SKM-1 treated with dmso at 0.1 percent for 144 hours (cell line): ENCODE measurements at regions not wholly inside any gene's neighbourhood (a gene's known extent, or its start where the extent isn't known, plus 50 kb on each side); places are given as distances from the start of the nearest gene placed in this dataset.
"Not testable (repeated sequence)": the region's sequence is repeated elsewhere in the genome, so short reads cannot be mapped to it uniquely, and the experiment has no call there.

Experiments used
- DNase-seq: peaks from one replicate; lab custom pipeline; 2025; ENCODE audit not compliant: unreplicated experiment; lab: John Stamatoyannopoulos, UW

GRCh38 chr2:20130821-20131645 is 79.6 kb upstream of the LAPTM4A start:
- DNase-seq, result no peak

- DNase-seq, result no peak
Observed at GRCh38 chr2:20130160-20130560, 78.7 kb upstream of the LAPTM4A start.

GRCh38 chr2:20129331-20130159 is 78.1 kb upstream of the LAPTM4A start:
- DNase-seq, result no peak

- DNase-seq, result no peak
Observed at GRCh38 chr2:20128506-20129330, 77.3 kb upstream of the LAPTM4A start.

GRCh38 chr2:20126469-20126868 is 75.0 kb upstream of the LAPTM4A start:
- no peak for DNase-seq

- DNase-seq, result no peak
Observed at GRCh38 chr2:20126040-20126439, 74.6 kb upstream of the LAPTM4A start.

GRCh38 chr2:20125616-20126015 is 74.2 kb upstream of the LAPTM4A start:
- no peak for DNase-seq

- no peak for DNase-seq
Observed at GRCh38 chr2:20125164-20125563, 73.7 kb upstream of the LAPTM4A start.

- no peak for DNase-seq
Observed at GRCh38 chr2:20123871-20124594, 72.6 kb upstream of the LAPTM4A start.

GRCh38 chr2:20122864-20123263 is 71.4 kb upstream of the LAPTM4A start:
- no peak for DNase-seq

- no peak for DNase-seq
Observed at GRCh38 chr2:20120569-20121416, 69.4 kb upstream of the LAPTM4A start.

- DNase-seq, result no peak
Observed at GRCh38 chr2:20118051-20118450, 66.6 kb upstream of the LAPTM4A start.

GRCh38 chr2:20115902-20116301 is 64.5 kb upstream of the LAPTM4A start:
- no peak for DNase-seq

- DNase-seq, result no peak
Observed at GRCh38 chr2:20115374-20115773, 63.9 kb upstream of the LAPTM4A start.

- DNase-seq, result no peak
Observed at GRCh38 chr2:20113986-20114938, 62.8 kb upstream of the LAPTM4A start.

GRCh38 chr2:20113004-20113796 is 61.8 kb upstream of the LAPTM4A start:
- no peak for DNase-seq

GRCh38 chr2:20112361-20112760 is 60.9 kb upstream of the LAPTM4A start:
- DNase-seq, result not testable (repeated sequence)
